Suprapubic skin (tissue), 3 donors: ENCODE measurements at regions not wholly inside any gene's neighbourhood (a gene's known extent, or its start where the extent isn't known, plus 50 kb on each side); places are given as distances from the start of the nearest gene placed in this dataset.

ENCODE experiments used
- POLR2AphosphoS5 ChIP-seq, 3 donors: sonication (generic); formaldehyde crosslinking; IDR thresholded peaks; one replicate each; pipeline ENCODE4 v1.6.1; 2017; ENCODE audit warnings: antibody characterized with exemption in 3 of 3
- TF ChIP-seq, protein P1 (sequence below), 2 donors: fragments of 200-600 bp in 1 of 2; fragments of 450-650 bp in 1 of 2; sonication (generic) in 1 of 2; IDR thresholded peaks; one replicate each; pipeline ENCODE4 v1.5.1; 2016 to 2019; ENCODE audit warnings: antibody characterized with exemption in 2 of 2, mild to moderate bottlenecking in 1 of 2, moderate library complexity in 1 of 2

DNA sequence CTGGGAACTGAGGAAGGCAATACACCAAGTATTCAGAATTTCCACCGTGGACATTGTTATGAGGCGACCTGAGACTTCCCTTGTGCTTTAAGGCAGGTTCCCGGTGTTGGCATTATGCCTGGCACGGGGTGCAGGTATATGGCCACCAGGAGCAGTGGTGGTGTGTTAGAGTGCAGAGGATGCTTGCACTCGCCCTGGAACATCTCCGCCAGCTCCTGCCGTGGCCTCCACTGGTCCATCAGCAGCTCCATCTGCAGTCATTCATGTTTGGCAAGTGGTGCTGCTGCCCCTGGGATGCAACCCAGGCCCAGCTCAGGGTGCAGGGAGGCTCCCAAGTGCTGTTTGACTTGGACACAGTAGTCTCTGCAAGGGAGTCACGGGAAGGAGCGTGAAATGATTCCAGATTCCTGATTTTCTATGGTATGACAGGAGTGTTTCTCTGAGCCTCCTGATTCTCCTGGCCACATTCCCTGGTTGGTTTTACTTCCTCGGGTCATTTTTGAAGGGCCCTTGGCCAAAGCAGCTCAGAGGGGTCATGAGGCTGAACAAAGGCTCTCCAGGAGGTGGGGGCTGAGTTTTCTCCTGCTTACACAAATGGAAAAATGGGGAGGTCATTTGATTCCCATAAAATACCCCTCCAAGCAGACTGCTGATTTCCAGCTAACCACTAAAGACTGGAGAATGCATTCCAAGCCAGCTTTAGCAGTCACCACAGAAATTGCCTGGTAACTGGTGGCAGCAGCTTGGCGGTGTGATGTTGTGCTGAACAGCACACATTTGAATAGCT, 60.4 kb upstream of the PSEN2 start:
- TF ChIP-seq POLR2AphosphoS5 (IDR thresholded peaks at IDR 0.05) = no peak
- TF ChIP-seq, protein P1, sequence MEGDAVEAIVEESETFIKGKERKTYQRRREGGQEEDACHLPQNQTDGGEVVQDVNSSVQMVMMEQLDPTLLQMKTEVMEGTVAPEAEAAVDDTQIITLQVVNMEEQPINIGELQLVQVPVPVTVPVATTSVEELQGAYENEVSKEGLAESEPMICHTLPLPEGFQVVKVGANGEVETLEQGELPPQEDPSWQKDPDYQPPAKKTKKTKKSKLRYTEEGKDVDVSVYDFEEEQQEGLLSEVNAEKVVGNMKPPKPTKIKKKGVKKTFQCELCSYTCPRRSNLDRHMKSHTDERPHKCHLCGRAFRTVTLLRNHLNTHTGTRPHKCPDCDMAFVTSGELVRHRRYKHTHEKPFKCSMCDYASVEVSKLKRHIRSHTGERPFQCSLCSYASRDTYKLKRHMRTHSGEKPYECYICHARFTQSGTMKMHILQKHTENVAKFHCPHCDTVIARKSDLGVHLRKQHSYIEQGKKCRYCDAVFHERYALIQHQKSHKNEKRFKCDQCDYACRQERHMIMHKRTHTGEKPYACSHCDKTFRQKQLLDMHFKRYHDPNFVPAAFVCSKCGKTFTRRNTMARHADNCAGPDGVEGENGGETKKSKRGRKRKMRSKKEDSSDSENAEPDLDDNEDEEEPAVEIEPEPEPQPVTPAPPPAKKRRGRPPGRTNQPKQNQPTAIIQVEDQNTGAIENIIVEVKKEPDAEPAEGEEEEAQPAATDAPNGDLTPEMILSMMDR (IDR thresholded peaks at IDR 0.05) = no peak
